T1000 (cell line): ENCODE measurements at regions not wholly inside any gene's neighbourhood (a gene's known extent, or its start where the extent isn't known, plus 50 kb on each side); places are given as distances from the start of the nearest gene placed in this dataset.

Experiments used
- DNase-seq: peaks from one replicate; lab custom pipeline; 2025; ENCODE audit warnings: mixed read lengths; lab: John Stamatoyannopoulos, UW

DNA sequence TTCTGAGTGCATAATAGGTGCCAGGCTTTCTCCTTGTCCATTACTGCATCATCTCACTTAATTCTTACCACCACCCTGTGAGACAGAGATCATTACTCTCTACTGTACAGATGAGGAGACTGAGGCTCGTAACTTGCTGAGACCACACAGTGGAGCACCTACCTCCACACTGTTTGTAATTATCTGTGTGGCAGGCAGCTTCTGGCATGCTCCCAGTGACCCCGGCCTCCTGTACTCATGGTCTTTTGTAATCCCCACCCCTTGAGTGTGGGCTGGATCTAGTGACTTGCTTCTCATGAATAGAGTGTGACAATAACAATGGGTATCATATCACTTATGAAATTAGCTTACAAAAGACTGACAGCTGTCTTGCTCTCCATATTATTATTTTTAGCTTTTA is 407.3 kb downstream of the MATN1 start:
- DNase-seq, result no peak

DNA sequence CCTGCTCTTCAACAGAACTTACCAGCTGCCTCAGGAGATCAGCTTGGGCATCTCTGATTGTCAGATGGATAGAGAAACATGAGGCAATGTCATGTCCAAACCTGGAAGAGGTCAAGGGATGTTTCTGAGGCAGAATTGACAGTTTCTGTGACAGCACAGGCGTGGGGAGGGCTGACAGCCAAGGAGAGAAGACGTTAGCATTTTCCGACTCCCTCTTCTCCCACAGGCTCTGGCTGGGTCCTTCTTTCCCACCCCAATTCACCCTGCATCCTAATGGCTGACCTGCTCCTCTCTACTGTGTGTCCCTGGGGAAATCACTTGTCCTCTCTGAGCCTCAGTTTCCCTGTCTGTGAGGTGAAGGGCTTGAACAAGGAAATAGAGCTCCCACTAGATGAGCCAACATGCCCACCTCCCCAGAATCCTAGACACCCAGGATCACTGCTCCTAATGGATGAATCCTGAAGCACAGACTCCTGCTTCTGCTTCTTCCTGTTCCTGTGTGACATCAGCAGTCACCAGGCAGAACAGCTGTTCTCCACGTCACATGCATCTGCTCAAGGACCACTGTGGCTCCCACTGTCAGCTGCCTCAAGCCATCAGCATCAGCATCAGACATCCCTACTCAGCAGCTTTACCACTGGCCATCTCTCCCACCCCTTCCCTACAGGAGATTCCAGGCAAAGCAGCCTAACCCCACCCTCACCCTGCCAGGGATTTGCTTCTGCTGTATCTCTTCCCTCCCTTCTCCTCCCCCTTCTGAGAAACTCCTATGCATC is 408.0 kb downstream of the MATN1 start:
- no peak for DNase-seq

- no peak for DNase-seq
Measured at GRCh38 chr1:30314591-30314990, 408.8 kb downstream of the MATN1 start.

DNA sequence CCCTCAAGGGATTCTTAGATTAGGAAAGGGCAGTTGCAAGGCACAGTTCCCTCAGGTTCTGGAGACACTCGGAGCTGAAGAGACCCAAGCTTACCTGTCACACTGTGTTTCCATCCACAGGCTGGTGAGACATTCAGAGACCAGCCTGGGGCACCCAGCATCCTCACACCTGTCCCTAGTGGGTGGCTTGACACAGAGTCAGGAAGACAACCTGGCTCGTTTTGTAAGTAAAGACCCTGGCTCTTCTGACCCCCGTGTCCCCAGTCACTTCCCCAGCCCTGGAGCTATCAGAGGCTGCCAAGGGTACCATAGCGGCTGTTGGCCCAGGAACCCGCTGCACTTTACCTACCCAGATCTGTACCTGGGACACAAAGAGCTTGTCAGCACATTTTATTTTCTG is 409.8 kb downstream of the MATN1 start:
- no peak for DNase-seq

- no peak for DNase-seq
Measured at GRCh38 chr1:30313176-30313575, 410.2 kb downstream of the MATN1 start.

GRCh38 chr1:30312226-30312625 is 411.2 kb downstream of the MATN1 start:
- no peak for DNase-seq

- no peak for DNase-seq
Measured at GRCh38 chr1:30311749-30312148, 411.6 kb downstream of the MATN1 start.

GRCh38 chr1:30310966-30311742 is 412.2 kb downstream of the MATN1 start:
- no peak for DNase-seq

- no peak for DNase-seq
Measured at GRCh38 chr1:30307182-30307581, 416.2 kb downstream of the MATN1 start.

- no peak for DNase-seq
Measured at GRCh38 chr1:30305519-30305918, 417.9 kb downstream of the MATN1 start.

DNA sequence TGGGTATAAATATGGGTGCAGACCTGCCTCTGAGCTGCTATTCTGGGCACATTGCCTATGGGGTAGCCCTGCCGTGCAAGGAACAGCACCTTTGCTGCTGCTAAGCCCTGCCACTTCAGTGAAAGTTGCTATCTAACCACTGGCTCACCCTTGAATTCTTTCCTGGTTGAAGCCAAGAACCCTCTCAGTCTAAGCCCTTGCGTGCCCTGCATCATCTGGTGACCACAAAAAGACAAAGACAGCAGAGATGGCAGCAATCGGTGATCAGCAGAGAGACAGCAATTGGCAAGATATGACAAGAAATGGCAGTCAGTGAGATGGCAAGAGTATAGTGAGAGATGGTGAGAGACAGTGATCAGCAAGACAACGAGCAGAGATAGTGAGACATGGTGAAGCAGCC is 418.3 kb downstream of the MATN1 start:
- DNase-seq, result no peak

GRCh38 chr1:30304080-30304479 is 419.3 kb downstream of the MATN1 start:
- DNase-seq, result no peak

- DNase-seq, result no peak
Measured at GRCh38 chr1:30303387-30303786, 420.0 kb downstream of the MATN1 start.

DNA sequence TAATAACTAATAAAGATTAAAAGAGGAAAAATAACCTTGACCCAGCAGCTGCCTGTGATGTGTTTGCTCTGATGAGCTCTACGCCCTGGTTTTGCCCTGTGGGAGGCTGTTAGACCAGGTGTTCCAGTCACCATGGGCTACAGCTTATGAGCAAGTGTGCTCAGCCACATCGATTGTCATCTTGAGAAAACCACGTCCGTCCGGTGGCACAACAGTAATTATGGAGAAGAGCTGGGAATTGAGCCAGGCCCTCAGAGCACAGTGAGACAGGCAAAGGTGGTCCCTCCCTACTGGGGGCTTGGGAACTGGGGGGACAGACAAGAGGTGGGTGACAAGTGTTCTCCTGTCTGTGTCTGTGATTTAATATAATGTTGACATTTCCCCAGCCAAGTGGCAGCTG is 420.5 kb downstream of the MATN1 start:
- DNase-seq, result no peak

DNA sequence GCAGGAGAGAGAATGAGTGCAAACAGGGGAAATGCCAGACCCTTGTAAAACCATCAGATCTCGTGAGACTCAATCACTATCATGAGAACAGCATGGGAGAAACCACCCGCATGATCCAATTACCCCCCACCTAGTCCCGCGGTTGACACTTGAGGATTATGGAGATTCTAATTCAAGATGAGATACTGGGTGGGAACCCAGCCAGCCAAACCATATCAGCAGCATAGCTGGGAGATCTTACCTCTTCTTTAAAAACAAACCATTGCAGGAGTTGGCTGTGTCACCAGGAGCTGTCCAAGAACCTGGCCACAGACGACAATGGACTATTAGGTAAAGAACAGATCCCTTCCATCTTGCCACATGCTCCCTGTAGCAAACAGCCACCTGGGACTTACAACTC is 422.7 kb downstream of the MATN1 start:
- no peak for DNase-seq

GRCh38 chr1:30299393-30299792 is 424.0 kb downstream of the MATN1 start:
- DNase-seq, result no peak

- DNase-seq, result no peak
Measured at GRCh38 chr1:30295674-30296073, 427.7 kb downstream of the MATN1 start.

DNA sequence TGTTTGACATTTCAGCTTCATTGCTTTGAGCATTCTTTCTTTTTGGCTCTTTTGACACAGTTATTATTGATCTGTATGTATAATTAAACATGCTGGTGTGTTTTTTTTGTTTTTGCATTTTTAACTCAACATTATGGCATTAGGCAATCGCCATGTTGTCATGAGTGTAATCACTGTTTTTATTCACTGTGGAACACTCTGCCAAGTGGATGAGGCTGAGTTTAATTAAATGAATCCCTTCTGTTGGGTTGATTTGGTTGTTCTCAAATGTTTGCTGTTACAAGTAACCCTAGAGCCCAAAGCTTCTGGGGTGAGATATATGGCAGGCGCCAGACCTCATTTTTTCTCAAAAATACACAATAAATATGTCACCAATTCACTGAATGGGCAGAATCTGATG is 428.1 kb downstream of the MATN1 start:
- DNase-seq, result no peak

DNA sequence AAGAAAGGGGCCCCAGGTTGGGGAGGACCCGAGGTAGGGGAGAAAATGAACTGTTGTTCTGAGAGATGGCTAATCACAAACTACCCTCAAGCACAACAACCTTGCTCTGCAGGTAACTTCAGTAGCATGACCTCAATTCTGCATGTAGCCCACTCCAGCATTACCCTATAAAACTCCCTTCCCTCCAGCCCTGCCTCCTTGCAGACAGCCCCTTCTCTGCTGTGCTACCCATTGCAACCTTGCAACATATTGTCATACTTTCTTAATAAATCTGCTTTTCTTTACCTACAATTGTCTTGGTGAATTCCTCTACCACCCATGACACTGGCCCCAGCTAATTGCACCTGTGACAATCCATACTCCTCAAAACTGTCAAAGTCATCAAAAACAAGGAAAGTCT is 428.9 kb downstream of the MATN1 start:
- no peak for DNase-seq

DNA sequence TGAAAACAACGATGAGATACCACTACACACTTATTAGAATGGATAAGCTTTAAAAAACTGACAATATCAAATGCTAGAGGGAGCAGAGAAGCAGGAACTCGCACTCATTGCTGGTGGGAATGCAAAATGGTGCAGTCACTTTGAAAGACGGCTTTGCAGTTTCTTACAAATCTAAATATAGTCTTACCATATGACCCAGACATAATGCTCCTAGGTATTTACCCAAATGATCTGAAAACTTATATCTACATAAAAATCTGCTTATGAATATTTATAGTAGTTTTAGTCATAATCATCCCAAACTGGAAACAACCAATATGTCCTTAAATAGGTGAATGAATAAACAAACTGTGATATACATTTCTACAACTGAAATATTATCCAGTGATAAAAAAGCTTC is 430.9 kb downstream of the MATN1 start:
- DNase-seq, result no peak

GRCh38 chr1:30291526-30291925 is 431.9 kb downstream of the MATN1 start:
- DNase-seq, result no peak

DNA sequence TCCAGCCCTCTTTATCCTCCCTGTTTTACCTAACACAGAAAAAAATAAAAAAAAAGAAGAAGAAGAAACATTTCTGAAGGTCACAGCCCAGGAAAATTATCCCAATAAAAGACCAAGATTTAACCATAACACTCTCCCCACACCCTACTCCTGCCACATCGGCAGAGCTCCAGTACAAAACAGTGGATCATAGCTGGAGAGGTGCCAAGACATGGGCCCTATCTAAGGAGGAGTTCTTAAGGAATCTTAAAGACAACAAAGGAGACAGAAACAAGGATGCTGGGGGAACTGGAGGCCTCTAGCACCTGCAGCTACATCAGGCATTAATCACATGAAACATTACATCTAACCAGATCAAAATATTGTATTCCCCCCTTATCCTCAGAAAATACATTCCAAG is 432.8 kb downstream of the MATN1 start:
- no peak for DNase-seq

DNA sequence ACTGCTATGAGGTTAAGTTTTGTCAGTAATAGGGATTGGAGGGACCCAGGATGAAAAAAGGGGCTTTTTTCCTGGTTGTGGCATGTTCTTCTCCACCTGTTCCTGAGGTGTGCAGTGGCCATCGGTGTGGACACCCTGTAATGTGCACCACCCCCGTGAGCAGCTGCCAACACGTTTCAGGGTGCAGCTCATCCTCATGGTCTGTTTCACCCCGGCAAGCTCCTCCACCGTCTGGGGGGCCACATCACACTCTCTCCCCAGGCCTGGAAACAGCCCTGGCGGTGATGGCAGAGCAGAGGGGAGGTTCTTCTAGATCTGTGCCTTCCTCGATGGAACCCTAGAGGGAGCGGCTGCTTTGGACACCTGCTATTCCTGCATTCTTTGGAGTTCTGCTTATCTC is 435.4 kb downstream of the MATN1 start:
- no peak for DNase-seq
